PC-3 (cell line): ENCODE measurements at regions not wholly inside any gene's neighbourhood (a gene's known extent, or its start where the extent isn't known, plus 50 kb on each side); places are given as distances from the start of the nearest gene placed in this dataset.

Experiments
- ATAC-seq: fragments of 200-7000 bp; cut with Tn5 transposase; 2 replicates; pipeline ENCODE4 v1.9.1; 2020; ENCODE audit warnings: mild to moderate bottlenecking, moderate library complexity
- BruUV-seq: library from RNA; stranded (reverse); fragments of 400-500 nt; replicated peaks from 2 replicates; lab custom pipeline; 2021; lab: Mats Ljungman, UMichigan
- CTCF ChIA-PET: fragments of 300-600 bp; sonication (Branson Sonifier 250); formaldehyde crosslinking; loops from one replicate; lab custom pipeline; 2022; ENCODE audit warnings: antibody characterized with exemption; lab: Charles Lee
- POLR2A ChIA-PET: fragments of 300-600 bp; sonication (Branson Sonifier 250); formaldehyde crosslinking; loops from one replicate; lab custom pipeline; 2022; ENCODE audit warnings: antibody characterized with exemption; ENCODE audit not compliant: unreplicated experiment; lab: Charles Lee
- DNase-seq: peaks from one replicate; pipeline ENCODE4 v3.0.0-alpha.2; 2015
- H2AFZ ChIP-seq: fragments of 300-600 bp; sonication (generic); 2 replicates; pipeline ENCODE4 v1.6.0; 2016; ENCODE audit warnings: antibody characterized with exemption, low read length
- H3F3A ChIP-seq: fragments of 300-600 bp; sonication (generic); one replicate; pipeline ENCODE4 v1.6.0; 2017; ENCODE audit warnings: antibody characterized with exemption, low read length, control low read depth, mild to moderate bottlenecking; ENCODE audit not compliant: unreplicated experiment
- H3K27ac ChIP-seq: fragments of 300-600 bp; sonication (generic); 2 replicates; pipeline ENCODE4 v1.5.1; 2016; ENCODE audit warnings: mild to moderate bottlenecking, low read length
- H3K27me3 ChIP-seq: fragments of 300-600 bp; sonication (generic); 2 replicates; pipeline ENCODE4 v1.6.1; 2016; ENCODE audit warnings: low read length, mixed read lengths
- H3K36me3 ChIP-seq: fragments of 300-600 bp; sonication (generic); 2 replicates; pipeline ENCODE4 v1.6.1; 2016; ENCODE audit warnings: low read depth, mixed run types, low read length, mixed read lengths
- H3K4me1 ChIP-seq: fragments of 300-600 bp; sonication (generic); 2 replicates; pipeline ENCODE4 v1.5.1; 2016; ENCODE audit warnings: low read length; ENCODE audit not compliant: insufficient read depth
- H3K4me2 ChIP-seq: fragments of 300-600 bp; sonication (generic); 2 replicates; pipeline ENCODE4 v1.6.0; 2016; ENCODE audit warnings: low read length
- H3K4me3 ChIP-seq: fragments of 300-600 bp; sonication (generic); 2 replicates; pipeline ENCODE4 v1.5.1; 2016; ENCODE audit warnings: mild to moderate bottlenecking, low read length, mixed read lengths
- H3K79me2 ChIP-seq: fragments of 300-600 bp; sonication (generic); 2 replicates; pipeline ENCODE4 v1.6.1; 2017; ENCODE audit warnings: low read length, mixed read lengths
- H3K9ac ChIP-seq: fragments of 300-600 bp; sonication (generic); 2 replicates; pipeline ENCODE4 v1.6.0; 2016; ENCODE audit warnings: mild to moderate bottlenecking, low read length
- H3K9me2 ChIP-seq: fragments of 300-600 bp; sonication (generic); replicated peaks from 2 replicates; pipeline ENCODE4 v1.6.1; 2016; ENCODE audit warnings: mixed run types, low read length, mixed read lengths
- H3K9me3 ChIP-seq: fragments of 300-600 bp; sonication (generic); 2 replicates; pipeline ENCODE4 v1.6.1; 2016; ENCODE audit warnings: low read length, mixed read lengths
- H4K20me1 ChIP-seq: fragments of 300-600 bp; sonication (generic); 2 replicates; pipeline ENCODE4 v1.6.1; 2016; ENCODE audit warnings: low read length, mixed read lengths
- EZH2 ChIP-seq: fragments of 300-600 bp; sonication (generic); IDR thresholded peaks from one replicate; pipeline ENCODE4 v1.6.1; 2017; ENCODE audit warnings: antibody characterized with exemption, mild to moderate bottlenecking, low read length; ENCODE audit not compliant: unreplicated experiment
- EZH2phosphoT487 ChIP-seq: fragments of 300-600 bp; sonication (generic); IDR thresholded peaks from 2 replicates; pipeline ENCODE4 v1.6.1; 2018; ENCODE audit warnings: mild to moderate bottlenecking, antibody characterized with exemption, low read length, borderline replicate concordance
- intact Hi-C: fragments of 100-400 bp; cut with micrococcal nuclease; formaldehyde crosslinking; loops from 2 replicates; pipeline ENCODE4 v1.9.0; 2023
- TF ChIP-seq, protein P1 (sequence below): fragments of 300-600 bp; sonication (generic); conservative IDR thresholded peaks from 2 replicates; pipeline ENCODE4 v1.5.1; 2017; ENCODE audit warnings: antibody characterized with exemption, low read depth, mild to moderate bottlenecking, low read length

DNA sequence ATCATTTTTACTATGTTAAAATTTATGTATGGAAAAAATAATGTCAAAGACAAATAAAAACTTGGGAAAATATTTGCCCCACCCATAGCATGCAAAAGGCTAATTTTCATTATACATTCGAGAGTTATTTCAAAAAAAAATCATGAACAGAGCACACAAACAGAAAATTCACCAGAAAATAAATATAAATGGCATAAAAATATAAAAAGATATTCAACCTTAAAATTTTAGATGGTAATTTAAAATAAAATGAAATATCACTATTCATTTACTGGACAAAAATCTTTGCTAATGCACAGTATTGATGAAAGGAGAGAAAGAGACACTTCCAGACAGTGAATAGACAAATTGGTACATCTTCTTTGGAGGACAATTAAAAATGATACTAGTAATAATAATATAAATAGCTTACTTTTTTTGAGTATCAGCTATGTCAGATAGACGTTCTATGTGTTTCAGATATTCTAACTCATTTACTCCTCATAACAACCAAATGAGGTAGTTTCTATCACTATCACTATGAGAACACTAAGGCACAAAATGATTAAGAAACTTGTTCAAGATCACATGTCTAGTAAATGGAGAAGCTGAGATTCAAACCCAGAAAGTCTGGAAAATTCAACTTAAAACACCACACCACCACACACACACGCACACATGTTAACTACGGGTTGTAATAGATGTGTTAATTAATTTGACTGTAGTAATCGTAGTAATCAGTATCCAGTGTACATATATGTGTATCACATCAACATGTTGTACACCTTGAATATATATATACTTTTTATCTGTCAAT, 63.0 kb downstream of the CCDC71L start:
- H3K9me3 ChIP-seq = no peaks in the 10 kb centered on the region
- intact Hi-C loops = loop anchor here (2.0 kb wide), 1 partner anchor 23 kb away; no protein-coding TSS in a partner anchor
- H3K27ac ChIP-seq = no peak overlapping the region
- H3K36me3 ChIP-seq = no peaks in the 10 kb centered on the region
- no peak overlapping the region for H3K4me3 ChIP-seq
- ATAC-seq = no peak
- H2AFZ ChIP-seq = no peak overlapping the region
- no peaks in the 10 kb centered on the region for H3K9me2 ChIP-seq
- no peaks in the 10 kb centered on the region for H4K20me1 ChIP-seq
- peaks cover 17% of the 10 kb centered on the region for H3K4me1 ChIP-seq
- POLR2A ChIA-PET = no interaction called here
- no peak overlapping the region for H3K9ac ChIP-seq
- DNase-seq = no peak
- H3K4me2 ChIP-seq = peak overlapping the region; percentile 57; the same call in 1 of the 2 replicates
- no peak for TF ChIP-seq EZH2phosphoT487
- no peak for TF ChIP-seq EZH2
- TF ChIP-seq, protein P1, sequence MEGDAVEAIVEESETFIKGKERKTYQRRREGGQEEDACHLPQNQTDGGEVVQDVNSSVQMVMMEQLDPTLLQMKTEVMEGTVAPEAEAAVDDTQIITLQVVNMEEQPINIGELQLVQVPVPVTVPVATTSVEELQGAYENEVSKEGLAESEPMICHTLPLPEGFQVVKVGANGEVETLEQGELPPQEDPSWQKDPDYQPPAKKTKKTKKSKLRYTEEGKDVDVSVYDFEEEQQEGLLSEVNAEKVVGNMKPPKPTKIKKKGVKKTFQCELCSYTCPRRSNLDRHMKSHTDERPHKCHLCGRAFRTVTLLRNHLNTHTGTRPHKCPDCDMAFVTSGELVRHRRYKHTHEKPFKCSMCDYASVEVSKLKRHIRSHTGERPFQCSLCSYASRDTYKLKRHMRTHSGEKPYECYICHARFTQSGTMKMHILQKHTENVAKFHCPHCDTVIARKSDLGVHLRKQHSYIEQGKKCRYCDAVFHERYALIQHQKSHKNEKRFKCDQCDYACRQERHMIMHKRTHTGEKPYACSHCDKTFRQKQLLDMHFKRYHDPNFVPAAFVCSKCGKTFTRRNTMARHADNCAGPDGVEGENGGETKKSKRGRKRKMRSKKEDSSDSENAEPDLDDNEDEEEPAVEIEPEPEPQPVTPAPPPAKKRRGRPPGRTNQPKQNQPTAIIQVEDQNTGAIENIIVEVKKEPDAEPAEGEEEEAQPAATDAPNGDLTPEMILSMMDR = no peak
- no peaks in the 10 kb centered on the region for H3F3A ChIP-seq
- no TSS peak for BruUV-seq
- CTCF ChIA-PET = interaction anchor here (1.2 kb wide), 1 partner anchor 55 kb away, joined by 13 read pairs; no protein-coding TSS in a partner anchor
- H3K27me3 ChIP-seq = no peaks in the 10 kb centered on the region
- H3K79me2 ChIP-seq = no peaks in the 10 kb centered on the region

DNA sequence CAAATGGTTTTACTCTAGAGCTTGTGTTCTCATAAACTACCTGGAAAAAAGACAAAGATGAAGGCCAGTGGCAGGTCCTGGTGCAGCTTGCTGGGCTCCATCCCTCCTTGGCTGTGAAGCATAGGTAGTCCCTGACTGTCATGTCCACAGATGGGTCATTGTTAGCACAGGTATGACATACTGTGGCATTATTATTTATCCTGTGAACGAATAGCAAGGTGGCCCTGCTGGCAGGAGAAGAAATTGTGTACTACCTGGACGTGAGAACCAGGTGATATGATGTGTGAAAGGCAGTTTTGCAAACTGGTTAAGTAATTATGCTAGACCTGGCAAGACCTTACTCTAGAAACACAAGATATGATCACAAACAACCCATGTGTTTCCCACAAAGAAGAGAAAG, 63.9 kb downstream of the CCDC71L start:
- no peak for TF ChIP-seq EZH2
- TF ChIP-seq EZH2phosphoT487 = no peak
- TF ChIP-seq, protein P1 = no peak
- Histone ChIP-seq H3K4me3 (no peak overlapping the region), H3F3A (no peaks in the 10 kb centered on the region), H3K4me1 (peaks cover 17% of the 10 kb centered on the region), H3K79me2 (no peaks in the 10 kb centered on the region), H3K4me2 (no peak overlapping the region), H2AFZ (no peak overlapping the region), H3K27ac (no peak overlapping the region), H3K9ac (no peak overlapping the region), H4K20me1 (no peaks in the 10 kb centered on the region), H3K27me3 (no peaks in the 10 kb centered on the region), H3K9me2 (no peaks in the 10 kb centered on the region), H3K9me3 (no peaks in the 10 kb centered on the region), H3K36me3 (no peaks in the 10 kb centered on the region)
- DNase-seq (no peak), ATAC-seq (no peak)
- intact Hi-C loops = no loop called here
- BruUV-seq = no TSS peak
- ChIA-PET CTCF (no interaction called here), POLR2A (no interaction called here)

DNA sequence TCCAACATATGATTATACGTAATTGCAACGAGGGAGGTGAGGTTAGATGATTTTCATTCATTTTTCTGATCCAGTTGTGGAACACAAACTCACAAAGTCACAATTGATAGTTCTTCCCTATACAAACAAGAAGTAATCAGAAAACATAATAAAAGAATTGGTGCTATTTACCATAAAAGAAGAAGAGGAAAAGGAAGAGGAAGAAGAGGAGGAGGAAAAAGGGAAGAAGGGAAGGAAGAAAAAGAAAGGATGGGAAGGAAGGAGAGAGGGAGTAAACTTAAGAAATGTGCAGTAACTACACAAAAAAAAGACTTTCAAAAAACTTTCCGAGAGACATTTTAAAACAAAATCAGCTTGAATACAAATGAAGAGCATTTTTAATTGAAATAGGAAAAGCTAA, 65.0 kb downstream of the CCDC71L start:
- Histone ChIP-seq H3K9me3 (no peaks in the 10 kb centered on the region), H4K20me1 (no peaks in the 10 kb centered on the region), H3K4me1 (peaks cover 17% of the 10 kb centered on the region), H3K79me2 (no peaks in the 10 kb centered on the region), H3K27me3 (no peaks in the 10 kb centered on the region), H3K9ac (no peak overlapping the region), H2AFZ (no peak overlapping the region), H3K36me3 (no peaks in the 10 kb centered on the region), H3K4me3 (no peak overlapping the region), H3K27ac (no peak overlapping the region), H3K4me2 (no peak overlapping the region), H3F3A (no peaks in the 10 kb centered on the region), H3K9me2 (no peaks in the 10 kb centered on the region)
- no peak for DNase-seq
- TF ChIP-seq, protein P1 = no peak
- TF ChIP-seq EZH2phosphoT487 (no peak), EZH2 (no peak)
- no peak for ATAC-seq
- ChIA-PET CTCF (no interaction called here), POLR2A (no interaction called here)
- no TSS peak for BruUV-seq
- intact Hi-C loops = no loop called here
